DMS79 treated with DMSO at 0.1 percent for 48 hours (cell line): ENCODE measurements at regions not wholly inside any gene's neighbourhood (a gene's known extent, or its start where the extent isn't known, plus 50 kb on each side); places are given as distances from the start of the nearest gene placed in this dataset.
"Not testable (repeated sequence)": the region's sequence is repeated elsewhere in the genome, so short reads cannot be mapped to it uniquely, and the experiment has no call there.

Source experiments
- DNase-seq: peaks from one replicate; lab custom pipeline; 2025; lab: John Stamatoyannopoulos, UW

DNA sequence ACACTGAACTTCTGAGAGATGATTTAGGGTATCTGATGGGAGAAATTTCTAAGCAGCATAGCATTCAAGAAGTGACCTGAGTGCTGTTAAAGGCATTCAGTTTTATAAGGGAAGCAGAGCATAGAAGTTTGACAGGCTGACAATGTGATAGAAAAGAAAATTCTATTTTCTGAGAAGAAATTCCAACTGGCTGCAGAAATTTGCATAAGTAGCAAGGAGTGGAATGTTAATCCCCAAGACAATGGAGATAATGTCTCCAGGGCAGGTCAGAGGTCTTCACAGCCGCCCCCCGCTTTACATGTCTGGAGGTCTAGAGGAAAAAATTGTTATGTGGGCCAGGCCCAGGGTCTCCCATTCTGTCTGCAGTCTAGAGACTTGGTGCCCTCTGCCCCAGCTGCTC lies 1361.8 kb upstream of the EYS start:
- no peak for DNase-seq

DNA sequence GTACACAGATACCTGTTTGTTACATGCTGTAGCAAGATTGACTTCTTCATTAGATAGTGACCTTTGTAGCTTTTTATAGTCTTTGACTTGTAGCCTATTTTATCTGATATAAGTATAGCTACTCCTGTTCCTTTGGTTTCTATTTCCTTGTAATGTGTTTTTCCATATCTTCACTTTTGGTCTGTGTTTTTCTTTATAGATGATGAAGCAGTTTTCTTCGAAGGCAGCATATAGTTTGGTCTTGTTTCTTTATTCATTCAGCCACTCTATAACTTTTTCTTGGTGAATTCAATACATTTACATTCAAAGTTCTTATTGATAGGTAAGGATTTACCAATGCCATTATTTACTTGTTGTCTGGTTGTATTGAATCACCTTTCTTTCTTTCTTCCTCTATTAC lies 1357.3 kb upstream of the EYS start:
- DNase-seq: no peak

DNA sequence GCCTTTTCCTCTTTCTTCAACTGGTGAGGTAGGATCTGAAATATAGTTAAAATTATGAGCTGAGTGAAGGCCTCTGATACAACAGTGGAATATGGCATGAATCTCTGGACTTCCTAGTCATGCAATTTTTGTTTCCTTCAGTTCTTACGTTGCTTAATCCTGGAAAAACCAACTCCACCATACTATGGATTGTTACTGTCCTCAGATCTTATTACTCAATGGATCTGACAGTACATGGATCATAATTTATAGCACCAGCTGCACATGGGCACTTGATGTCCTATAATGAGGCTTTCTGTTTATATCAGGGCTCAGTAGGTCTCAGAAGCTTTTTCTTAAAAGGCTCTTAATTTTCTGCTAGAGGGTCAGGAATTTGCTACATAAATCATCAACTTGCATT lies 1341.0 kb upstream of the EYS start:
- DNase-seq: no peak

DNA sequence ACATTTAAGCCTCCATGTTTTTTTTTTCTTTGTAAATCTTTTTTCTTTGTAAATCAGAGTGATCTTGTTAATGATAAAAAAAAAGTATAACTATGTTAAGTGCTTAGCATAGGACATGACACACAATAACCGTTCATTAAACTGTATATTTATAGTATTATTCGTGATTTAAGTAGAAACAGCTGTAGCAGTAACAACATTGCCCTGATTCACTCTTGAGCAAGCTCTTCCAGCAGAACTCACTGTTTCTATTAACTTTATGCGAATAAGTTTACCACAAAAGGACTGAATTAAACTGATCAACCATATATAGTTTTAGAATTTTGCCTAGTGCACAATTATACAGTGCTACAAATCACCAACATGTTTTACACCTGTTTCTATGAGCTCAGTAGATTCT lies 1338.0 kb upstream of the EYS start:
- DNase-seq: no peak

DNA sequence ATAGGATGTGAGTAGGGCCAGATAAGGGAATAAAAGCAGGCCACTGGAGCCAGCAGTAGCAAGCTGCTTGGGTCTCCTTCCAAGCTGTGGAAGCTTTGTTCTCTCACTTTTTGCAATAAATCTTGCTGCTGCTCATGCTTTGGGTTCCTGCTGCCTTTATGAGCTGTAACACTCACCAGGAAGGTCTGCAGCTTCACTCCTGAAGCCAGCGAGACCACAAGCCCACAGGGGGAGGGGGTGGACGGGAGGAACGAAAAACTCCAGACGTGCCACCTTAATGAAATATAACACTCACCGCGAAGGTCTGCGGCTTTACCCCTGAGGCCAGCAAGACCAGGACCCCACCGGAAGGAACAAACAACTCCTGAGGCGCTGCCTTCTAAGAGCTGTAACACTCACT lies 1324.4 kb upstream of the EYS start:
- no peak for DNase-seq

DNA sequence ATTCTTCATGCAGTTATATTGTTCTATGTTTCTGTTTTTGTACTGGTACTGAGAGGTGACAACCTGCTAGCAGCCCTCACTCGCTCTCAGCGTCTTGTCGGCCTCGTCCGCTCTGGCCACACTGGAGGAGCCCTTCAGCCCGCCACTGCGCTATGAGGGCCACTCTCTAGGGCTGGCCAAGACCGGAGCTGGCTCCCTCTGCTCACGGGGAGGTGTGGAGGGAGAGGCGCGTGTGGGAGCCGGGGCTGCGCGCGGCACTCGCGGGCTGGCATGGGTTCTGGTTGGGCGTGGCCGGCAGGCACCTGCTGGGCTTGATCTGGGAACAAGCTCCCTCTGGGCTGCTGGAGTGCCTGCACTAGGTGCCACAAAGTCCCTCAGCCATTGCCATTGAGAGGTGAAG lies 1323.8 kb upstream of the EYS start:
- no peak for DNase-seq

DNA sequence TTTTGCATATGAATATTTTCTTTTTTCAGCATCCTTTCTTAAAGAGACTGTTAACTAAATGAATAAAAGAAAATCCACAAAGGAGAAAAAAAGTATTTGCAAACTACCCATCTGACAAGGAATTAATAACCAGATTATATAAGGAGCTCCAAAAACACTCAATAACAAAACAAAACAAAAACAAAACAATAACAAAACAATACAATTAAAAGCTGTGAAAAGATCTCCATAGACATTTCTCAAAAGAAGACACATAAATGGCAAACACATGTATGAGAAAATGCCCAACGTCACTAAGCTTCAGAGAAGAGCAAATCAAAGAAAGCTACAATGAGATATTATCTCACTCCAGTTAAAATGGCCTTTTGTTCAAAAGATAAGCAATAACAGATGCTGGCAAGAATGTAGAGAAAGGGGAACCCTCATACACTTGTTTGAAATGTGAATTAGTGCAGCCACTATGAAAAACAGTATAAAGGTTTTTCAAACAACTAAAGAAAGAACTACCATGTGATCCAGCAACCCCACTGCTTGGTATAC lies 1310.0 kb upstream of the EYS start:
- DNase-seq: no peak

DNA sequence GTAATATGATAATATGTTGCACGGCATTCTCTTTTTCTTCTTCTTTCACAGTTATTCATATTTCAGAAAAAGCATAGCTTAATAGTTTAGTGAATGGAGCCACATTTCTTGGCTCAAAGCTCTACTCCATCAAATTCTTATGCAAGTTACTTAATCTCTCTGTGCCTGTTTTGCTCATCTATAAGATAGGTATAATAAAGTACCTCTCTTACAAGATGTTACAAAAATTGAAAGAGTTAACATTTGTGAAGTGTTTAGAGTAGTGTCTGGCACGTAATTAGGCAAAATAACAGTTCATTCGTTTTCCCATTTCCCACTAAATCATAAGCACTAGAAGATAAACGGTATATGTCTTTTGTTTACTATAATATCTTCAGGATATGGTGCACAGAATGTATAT lies 1304.4 kb upstream of the EYS start:
- DNase-seq: no peak

DNA sequence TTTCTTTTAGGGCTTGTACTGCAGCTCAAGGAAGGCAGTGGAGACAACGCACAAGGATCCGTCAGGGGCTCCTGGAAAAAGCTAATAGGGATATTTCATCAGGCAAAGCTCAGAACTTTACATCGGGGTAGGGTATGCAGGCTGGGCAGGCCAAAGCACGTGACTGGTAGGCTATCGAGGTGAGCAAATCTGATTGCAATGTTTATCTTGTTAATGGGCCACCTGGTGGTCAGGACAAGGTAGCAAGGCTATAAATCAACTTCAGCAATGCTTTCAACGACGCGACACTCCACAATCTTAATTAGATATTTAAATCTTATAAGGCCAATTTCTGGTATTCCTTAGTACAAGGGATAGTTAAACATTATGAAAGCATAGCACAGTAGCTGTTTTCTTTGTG lies 1302.8 kb upstream of the EYS start:
- no peak for DNase-seq

DNA sequence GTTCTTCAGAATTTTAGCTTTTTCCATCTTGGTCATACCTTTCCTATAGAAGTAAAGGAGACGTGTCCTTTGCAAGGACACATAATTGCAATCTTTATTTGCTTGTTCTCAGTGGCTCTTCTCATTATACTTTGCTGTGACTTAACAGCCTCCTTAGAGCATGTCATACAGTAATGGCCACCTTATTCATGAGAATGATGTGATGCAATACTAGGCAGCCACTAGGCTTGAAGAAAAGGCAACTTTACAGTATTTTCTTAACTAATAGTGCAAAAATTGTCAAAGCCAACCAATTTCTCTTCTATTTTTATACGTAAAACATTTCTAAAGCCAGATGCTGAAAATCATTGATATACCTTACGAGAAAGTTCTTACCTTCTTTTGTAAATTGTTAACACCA lies 1296.8 kb upstream of the EYS start:
- no peak for DNase-seq

DNA sequence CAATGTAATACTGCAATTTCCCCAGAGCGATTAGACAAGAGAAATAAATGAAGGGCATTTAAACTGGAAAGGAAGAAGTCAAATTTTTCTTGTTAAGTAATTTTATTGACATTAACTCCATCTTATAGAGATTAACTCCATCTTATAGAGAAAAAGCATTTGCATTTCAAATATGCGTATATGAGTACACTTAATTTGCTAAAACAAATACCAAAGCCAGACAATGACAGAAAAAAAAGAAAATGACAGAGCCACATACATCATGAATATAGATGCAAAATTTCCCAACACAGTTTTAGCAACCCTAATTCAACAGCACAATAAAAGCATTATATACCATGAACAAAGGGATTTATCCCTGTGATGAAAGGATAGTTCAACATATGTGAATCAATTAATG lies 1293.1 kb upstream of the EYS start:
- DNase-seq: no peak

DNA sequence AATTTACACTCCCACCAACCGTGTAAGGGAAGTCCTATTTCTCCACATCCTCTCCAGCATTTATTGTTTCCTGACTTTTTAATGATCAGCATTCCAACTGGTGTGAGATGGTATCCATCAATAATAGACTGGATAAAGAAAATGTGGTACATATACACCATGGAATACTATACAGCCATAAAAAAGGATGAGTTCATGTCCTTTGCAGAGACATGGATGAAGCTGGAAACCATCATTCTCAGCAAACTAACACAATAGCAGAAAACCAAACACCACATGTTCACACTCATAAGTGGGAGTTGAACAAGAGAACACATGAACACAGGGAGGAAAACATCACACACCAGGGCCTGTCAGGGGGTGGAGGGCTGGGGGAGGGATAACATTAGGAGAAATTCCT lies 1290.6 kb upstream of the EYS start:
- not testable (repeated sequence) for DNase-seq

DNA sequence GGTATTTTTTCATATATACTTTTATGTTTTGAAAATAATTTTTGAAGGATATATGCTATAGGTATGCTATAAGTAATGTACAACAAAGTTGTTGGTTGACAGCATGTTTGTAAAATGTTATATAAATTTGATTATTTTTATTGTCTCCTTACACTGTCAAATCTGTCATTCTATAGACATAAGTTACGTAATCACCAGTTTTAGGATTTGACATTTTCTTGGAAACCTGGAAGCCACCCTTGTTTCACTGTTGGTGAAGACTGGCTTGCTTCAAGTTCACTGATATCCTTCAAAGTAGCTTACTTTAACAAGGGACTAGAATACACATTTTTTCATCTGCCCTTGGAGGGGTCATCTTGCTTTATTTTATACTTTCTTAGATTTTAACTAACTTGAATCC lies 1288.6 kb upstream of the EYS start:
- DNase-seq: no peak

DNA sequence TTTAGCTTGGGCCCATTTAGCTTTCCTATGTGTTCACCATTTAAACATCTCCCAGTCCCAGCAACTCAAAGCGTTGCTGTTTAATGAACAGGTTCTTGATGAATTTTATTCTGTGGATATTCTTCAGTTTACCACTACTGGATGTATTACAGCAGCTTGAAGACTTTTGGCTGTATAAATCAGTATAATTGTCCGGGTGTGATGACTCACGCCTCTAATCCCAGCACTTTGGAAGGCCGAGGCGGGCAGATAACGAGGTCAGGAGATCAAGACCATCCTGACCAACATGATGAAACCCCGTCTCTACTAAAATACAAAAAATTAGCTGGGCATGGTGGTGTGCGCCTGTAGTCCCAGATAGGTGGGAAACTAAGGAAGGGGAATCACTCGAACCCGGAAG lies 1286.7 kb upstream of the EYS start:
- DNase-seq: not testable (repeated sequence)

DNA sequence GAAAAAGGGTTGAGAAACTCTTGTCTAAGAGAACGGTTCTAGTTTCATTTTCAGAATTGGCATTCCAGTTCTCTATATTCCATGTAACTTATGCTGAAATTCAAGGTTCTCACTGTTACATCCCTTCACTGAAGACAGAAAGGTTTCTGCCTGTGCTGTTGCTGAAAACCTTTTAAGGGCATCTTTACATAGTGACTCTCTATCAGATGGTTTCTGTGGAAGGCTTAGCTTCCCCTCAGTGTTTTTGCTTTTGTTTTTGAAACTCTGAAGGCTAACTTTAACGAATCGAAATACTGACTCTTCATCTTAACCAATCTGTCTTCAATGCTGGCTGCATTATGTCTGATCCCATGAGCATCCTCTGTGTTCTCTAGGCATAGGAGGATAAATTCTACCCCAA lies 1286.2 kb upstream of the EYS start:
- no peak for DNase-seq

DNA sequence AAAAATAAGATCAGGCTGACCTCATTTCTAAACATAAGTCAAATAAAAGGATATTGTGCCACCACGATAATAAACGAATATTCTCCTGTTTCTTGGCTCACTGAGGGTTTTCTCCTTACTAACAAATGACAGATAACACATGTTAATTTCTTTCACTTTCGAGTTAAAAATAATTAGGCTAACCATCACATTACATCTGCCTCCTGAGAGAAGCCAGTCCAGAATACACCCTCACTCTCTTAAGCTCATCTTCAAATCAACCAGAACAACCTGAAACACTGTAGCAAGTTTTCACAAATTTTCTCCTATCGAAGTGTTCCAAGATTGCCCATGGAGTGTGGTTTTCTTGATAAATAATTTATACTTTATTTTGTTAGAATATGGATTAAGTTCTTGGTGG lies 1285.6 kb upstream of the EYS start:
- DNase-seq: no peak

DNA sequence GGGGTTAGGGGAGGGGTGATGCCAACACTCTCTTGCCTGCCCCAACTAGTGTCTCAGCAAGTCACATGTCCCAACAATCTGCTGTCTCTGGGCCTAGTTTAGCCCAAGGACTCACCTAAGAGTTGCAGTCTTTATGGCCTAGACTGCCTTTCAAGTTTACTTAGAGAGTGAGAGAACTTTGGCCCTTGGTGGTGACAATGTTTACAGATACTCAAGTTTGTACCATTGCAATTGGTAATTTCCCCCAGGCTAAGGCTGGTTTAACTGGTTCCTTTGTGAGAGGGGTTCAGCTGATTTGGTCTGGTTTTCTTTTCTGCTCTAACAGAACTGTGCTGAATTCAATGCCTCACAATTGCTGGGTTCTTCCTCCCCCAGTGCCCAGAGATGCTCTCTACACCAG lies 1279.9 kb upstream of the EYS start:
- DNase-seq: no peak

DNA sequence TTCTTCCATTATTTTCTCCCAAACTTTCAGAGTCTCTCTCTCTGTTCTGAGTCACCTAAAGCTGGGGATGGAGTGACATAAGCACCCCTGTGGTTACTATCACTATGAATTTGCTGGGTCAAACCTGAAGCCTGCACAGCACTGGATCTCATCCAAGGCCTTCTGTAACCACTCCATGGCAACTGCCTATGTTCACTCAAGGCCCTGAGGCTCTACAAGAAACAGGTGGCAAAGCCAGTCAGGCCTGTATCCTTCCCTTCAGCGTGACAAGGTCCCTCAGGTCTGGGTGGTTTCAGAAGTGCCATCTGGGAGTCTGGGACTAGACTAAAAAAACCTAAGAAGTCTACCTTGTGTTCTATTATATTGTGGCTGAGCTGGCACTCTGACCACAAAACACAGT lies 1278.8 kb upstream of the EYS start:
- no peak for DNase-seq

DNA sequence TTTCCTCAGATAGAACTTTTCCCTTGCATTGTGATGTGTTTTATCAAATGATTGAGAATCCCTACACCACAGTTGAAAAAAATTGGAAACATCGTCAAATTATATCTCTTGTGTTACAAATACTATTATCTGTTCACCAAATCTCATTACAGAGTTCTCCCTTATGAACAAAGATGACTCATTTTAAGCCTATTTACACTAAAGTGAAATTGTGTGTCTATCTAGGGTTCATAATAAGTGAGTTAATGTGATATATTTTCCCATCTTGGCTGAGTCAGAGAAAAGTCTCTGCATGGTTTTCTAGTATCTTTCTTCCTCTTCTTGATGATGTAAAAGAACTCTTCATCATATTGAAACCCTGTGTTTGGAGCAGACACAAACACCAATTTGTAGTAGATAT lies 1263.3 kb upstream of the EYS start:
- DNase-seq: no peak

DNA sequence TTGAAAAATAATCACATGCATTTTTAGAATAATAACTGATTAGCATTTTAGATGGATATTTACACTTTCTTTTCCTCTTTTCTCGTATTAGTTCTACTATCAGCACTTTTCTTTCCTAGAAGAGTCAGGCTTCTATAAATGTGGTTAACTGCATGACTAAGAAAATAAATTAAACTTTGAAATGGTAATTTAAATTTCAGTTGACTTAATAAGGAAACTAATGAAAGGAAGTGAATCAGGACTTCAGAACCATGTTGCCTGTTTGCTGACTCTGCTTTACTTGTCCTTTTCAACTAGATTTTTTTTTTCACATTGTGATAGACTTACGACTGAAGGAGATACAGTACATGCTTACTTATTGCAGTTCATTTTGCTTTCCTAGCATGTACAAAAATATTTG lies 1258.2 kb upstream of the EYS start:
- no peak for DNase-seq

DNA sequence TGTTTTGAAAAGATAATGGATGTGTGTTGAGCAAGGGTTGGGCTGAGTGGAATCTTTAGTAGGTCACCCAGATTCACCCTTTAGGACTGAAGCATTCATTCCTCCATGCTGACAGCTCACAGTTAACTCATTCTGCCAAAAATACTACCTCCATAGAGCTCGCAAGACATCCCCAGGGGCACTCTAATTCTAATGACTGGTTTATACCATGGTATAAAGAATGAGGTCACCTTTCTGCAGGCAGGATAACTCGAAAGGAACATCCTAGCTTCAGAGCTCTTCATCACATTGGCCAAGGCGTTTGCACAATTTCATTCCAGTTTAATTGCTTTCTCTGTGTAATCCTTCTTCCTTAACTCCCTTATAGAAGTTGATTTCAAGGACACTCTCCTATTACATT lies 1257.2 kb upstream of the EYS start:
- DNase-seq: no peak

DNA sequence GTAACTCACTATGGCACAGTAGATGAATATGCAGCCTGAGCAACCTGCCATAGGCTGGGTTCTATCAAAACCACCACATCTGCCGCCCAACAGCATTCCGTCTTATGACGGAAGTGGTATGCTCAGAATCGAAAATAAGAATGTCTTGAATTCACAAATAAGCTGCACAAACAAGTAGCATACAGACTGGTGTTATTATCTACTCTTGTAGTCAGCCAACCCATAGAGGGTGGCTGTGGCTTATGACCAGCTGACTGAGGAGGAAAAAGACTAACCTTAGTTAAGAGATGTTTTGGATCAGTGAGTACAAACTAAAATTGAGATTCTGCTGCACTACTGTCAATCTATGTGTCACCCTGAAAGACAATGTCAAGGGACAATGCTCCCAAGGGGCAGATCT lies 1255.1 kb upstream of the EYS start:
- DNase-seq: no peak

DNA sequence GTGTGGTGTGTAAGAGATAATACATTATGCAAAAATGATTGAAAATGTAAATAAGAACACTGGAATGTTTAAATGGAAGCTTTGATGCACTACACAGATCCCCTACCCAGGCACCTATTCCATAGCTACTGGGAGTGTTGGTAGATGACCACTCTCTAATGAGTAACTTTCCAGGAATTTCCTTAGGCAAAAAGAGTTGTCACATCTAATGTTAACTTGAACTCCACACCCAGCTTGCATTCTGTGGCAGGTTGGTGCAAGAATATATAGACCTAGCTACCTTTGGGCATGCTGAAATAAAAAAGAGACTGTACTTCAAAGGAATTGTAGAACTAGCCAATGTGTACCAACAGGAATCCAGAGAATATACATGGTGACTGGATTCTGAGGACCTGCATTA lies 1254.2 kb upstream of the EYS start:
- DNase-seq: no peak

DNA sequence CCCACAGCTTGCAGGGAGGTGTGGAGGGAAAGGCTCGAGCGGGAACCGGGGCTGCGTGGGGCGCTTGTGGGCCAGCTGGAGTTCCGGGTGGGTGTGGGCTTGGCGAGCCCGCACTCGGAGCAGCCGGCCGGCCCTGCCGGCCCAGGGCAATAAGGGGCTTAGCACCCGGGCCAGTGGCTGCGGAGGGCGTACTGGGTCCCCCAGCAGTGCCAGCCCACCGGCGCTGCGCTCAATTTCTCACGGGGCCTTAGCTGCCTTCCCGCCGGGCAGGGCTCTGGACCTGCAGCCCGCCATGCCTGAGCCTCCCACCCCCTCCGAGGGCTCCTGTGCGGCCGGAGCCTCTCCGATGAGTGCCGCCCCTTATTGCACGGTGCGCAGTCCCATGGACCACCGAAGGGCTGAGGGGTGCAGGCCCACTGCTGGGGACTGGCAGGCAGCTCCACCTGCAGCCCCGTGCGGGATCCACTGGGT lies 1242.2 kb upstream of the EYS start:
- DNase-seq: no peak

DNA sequence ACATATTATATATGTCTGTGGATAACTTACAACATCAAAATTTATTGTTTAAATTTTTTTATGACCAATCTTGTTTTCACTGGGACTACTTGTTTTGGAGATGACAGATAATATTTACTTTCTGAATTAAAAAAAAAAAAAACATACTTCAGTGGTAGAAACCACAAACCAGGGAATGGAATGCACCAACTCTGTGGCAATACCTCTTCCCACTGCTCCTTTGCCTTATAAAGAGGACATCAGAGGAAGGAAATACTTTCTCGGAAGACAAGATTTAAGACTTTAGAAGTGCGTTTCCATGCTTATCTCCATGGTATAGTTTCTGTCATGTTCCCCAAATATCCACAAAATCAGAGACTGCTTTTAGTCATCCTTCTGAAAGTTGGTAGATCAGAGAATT lies 1241.1 kb upstream of the EYS start:
- no peak for DNase-seq
